GM18870 (cell line): ENCODE measurements at regions not wholly inside any gene's neighbourhood (a gene's known extent, or its start where the extent isn't known, plus 50 kb on each side); places are given as distances from the start of the nearest gene placed in this dataset.
"Not testable (repeated sequence)": the region's sequence is repeated elsewhere in the genome, so short reads cannot be mapped to it uniquely, and the experiment has no call there.

ENCODE experiments used
- ATAC-seq: cut with Tn5 transposase; IDR thresholded peaks from one replicate; pipeline ENCODE4 v1.9.1; 2021; ENCODE audit warnings: moderate library complexity; ENCODE audit not compliant: unreplicated experiment

DNA sequence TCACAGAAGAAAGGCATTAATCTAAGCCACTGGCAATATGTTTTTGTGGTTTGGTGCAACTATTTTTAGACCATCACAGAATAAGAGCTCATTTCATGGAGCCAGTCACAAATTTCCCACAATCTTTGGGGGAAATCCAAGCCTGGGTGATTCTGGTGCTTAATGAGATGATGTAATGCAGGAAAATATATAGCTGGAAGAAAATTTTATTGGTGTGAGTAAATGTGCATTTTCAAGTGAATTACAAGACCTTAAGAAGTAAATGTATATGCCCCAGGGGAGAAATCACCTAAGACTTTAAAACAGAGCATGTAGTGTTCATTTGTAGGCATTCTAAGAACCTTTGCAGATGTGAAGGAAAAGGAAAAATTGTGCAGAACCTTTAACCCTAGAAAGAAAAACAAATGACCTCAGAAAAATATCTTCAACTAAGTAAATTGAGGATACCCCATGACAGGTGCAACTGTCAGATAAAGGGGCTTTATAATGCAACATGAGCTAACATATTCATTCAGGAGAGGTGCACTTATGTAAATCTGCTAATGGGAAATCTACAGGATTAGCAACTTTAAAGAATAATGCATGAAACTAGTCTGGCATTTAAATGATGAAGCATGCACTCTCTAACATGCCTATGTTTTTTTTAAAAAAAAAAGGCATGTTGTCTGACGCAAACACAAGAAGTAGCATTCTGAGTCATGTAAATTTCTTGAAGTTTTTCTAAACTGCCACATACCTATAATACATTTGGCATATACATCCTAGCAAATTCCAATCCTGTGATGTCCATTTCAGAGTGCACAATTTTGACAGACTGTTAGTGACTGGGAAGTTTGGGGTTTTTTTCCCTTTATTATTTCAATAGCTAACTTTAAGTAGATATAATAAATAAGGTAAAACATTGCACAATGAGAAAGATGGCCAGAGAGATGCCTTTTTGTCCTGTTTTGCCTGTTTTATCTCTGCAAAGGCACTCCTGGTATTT, 105.1 kb downstream of the MEX3B start:
- ATAC-seq: no peak

DNA sequence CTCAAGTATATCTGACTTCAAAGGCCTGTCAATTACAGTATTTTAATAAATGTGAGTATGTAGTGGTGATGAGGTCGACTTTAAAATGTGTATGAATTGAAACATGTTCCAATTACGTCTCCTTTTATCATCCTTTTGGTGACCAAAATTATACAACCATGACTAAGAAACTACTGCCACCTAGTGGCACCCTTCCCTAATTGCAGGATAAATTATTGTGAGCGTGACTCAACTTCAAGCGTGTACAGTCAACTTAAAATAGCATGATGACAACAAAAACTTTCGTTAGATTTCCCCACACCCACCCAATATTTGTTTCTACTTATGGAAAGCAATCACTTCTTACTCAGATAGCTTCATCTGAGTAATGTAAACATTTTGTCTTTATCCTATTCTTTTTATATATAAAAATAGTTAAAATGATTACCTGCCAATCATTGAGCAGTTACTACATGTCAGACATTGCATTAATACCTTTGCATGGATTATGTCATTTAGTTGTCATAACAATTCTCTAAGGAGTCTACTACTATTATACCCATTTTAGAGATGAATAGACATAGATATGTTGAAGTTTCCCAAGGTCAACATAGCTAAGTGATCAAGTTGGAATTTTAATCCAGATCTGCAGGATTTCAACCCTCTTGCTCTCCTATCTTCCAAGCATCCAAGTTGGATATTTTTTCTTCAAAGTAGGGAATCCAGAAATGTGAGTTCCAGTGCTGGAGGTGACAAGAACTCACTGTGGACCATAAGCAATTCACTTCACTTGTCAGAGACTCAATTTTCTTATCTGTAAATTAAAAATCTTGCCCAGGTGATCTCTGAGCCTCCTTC, 106.0 kb downstream of the MEX3B start:
- no peak for ATAC-seq

DNA sequence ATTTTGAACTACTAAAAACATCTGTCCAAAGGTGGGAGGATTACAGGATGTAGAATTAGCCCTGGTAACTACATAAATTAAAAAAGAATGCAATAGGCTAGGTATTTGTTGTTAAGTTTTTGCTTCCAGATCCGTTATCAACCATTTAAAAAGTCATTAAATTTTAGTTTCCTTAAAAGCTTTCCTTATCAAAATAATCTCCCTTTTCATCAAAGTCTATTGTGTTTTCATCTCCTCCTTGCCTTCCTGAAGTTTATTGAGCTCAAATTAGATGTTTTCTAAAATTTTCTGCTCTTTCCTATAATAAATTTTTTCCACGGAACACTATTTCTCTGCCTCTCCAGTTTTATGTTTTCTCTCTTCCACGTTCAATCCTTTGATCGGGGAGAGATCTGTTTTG, 108.6 kb downstream of the MEX3B start:
- ATAC-seq: no peak

DNA sequence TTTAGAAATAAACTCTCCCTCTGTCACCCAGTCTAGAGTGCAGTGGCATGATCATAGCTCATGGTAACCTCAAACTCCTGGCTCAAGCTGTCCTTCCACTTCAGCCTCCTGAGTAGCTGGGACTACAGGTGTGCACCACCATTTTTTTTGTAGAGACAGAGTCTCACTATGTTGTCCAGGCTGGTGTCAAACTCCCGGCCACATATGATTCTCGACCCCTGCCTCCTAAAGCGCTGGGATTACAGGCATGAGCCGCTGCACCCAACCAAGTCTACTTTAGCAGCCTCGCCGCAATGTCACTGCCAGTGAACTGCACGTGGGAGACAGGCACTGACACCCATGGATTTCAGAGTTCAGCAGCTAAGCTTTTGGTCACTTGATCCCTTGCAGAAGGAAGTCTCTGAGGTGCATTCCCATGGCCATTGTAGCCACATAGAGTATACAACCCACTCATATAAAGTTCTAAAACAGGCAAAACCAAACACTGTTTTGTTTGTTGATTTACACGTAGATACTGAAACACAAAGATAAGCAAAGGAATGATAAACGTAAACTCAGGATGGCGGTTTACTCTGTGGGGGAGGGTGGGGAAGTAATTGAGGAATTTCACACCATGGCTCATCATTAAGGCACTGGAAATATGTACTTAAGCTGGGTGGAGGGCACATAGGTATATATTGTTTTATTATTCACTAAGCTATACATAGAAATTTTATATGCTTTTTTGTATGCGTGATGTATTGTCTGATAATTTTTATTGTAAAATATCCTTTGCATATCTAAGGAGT, 115.0 kb downstream of the MEX3B start:
- ATAC-seq: no peak

DNA sequence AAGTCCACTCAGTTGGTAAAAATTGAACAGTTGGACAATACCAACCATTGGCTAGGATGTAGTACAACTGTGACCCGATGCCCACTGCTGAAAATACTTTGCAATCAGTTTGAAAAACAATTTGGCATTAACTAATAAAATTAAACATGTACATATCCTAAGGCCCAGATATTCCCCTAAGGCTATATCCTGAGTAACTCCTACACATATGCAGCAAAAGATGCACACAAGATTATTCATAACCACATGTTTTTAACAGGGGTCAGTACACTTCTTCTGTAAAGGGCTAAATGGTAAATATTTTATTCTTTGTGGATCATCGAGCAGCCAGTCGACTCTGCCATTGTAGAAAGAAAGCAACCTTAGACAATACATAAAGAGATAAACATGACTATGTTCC, 116.3 kb downstream of the MEX3B start:
- ATAC-seq: no peak

DNA sequence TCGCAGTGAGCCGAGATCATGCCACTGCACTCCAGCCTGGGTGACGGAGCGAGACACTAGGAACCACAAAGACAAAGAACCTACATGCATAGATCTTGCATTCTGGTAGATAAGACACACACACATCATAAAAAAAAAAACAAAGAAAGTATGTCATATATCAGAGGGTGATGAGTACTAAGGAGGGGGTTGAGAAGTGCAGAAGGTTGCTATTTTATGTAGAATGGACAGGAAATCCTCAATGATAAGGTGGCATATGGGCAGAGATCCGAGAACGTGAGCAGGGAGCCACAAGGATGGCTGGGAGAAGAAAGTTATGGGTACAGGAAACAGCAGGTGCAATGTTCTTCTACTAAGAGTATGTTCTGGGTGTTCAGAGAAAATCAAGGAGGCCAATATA, 118.8 kb downstream of the MEX3B start:
- ATAC-seq: no peak

DNA sequence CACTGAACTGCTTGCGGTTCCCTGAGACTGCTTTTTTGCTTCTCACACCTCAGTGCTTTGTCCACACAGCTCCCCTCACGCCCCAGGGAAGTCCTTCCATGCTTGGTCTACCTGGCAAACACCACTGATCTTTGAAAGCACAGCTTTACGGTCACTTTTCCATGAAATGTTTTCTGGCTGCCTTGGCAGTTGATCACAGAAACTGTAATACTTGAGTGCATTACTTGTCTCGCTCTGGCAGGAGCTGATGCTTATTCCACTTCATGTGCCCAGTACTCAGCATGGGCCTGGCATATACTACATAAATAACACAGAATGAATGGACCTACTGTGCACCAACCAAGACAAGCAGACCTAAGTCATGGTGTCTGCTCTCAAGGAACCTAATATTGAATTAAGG, 121.1 kb downstream of the MEX3B start:
- no peak for ATAC-seq

DNA sequence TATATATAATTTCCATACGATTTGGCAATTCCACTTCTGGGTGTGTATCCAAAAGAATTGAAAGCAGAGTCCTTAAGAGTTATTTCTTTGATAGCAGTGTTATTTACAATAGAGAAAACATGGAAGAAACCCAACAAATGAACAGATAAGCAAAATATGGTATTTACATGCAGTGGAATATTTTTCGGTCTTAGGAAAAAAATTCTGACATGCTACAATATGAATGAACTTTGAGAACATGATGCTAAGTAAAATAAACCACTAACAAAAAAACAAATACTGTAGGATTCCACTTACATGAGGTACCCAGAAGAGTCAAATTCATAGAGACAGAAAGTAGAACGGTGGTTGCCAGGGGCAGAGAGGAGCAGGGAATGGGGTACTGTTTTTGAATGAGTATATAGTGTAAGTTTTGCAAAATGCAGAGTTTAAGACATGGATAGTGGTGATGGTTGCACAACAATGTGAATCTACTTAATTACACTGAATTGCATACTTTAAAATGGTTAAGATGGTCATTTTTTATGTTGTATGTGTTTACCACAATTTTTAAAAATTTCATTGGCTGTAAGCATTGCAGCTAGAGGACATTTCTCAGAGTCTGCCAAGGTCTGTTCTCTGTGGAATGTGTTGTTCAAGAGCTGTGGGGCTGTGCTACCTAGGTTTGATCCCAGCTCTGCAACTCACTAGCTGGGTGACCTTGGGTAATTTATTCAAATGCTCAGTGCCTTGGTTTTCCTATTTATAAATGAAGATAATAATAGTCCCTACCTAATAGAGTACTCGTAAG, 122.1 kb downstream of the MEX3B start:
- ATAC-seq: no peak

DNA sequence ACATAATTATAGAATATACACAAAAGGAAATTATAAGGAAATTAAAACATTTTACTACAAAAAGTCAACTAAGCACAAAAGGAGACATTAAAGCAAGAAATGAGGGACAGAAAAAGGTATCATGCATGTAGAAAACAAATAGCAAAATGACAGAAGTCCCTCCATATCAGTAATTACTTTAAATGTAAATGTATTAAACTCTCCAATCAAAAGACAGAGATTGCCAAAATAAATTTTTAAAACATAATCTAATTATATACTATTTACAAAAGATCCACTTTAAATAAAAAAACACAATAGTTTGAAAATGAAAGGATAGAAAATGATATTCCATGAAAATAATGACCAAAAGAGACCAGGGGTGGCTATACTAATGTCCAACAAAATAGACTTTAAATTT, 123.7 kb downstream of the MEX3B start:
- ATAC-seq: no peak

DNA sequence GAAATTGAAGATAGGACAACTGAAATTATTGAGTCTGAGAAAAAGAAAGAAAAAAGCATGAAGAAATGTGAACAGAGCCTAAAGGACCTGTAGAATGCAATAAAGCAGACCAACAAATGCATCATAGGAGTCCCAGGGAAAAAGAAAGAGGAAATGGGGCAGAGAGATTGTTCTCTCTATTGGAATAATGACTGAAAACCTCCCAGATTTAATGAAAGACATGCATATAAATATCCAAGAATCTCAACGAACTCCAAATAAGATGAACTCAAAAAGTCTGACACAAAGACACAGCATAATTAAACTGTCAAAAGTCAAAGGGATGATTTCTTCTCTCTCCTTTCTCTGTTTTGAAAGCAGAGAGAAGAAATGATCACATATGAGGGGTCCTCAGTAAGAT, 124.7 kb downstream of the MEX3B start:
- ATAC-seq: no peak

DNA sequence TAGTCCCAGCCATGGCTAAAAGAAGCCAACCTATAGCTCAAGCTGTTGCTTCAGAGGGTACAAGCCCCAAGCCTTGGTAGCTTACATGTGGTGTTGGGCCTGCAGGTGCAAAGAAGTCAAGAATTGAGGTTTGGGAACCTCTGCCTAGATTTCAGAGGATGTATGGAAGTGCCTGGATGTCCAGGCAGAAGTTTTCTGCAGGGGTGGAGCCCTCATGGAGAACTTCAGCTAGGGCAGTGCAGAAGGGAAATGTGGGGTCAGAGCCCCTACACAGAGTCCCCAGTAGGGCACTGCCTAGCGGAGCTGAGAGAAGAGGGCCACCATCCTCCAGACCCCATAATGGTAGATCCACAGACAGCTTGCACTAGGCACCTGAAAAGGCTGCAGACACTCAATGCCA, 127.1 kb downstream of the MEX3B start:
- ATAC-seq: not testable (repeated sequence)

DNA sequence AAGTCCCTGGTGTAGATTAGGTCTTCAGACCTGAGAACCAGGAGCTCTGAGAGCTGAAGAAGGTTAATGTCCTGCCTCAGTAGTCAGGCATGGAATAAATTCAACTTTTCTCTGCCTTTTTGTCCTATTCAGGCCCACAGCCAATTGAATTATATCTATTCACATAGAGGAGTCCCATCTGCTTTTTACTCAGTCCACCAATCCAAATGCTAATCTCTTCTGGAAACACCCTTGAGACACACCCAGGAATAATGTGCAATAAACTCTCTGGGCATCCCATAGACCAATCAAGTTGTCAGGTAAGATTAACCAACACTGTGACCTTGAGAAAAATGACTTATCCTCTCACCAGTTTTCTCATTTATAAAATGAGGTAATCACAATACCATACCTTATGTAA, 129.4 kb downstream of the MEX3B start:
- ATAC-seq: no peak

DNA sequence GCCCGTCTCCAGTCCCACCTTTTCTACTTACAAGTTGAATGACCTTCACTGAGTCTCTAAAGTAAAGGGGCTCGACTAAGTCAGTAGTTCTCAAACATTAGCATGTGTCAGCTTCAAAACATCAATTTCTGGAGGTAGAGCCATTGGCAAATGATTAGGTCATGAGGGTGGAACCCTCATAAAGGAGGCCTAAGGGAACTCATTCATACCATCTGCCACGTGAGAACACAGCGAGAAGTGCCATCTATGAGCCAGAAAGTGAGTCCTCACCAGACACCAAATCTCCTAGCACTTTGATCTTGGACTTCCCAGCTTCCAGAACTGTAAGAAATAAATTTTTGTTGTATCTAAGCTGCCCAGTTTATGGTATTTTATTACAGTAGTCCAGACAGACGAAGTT, 129.8 kb downstream of the MEX3B start:
- ATAC-seq: no peak

DNA sequence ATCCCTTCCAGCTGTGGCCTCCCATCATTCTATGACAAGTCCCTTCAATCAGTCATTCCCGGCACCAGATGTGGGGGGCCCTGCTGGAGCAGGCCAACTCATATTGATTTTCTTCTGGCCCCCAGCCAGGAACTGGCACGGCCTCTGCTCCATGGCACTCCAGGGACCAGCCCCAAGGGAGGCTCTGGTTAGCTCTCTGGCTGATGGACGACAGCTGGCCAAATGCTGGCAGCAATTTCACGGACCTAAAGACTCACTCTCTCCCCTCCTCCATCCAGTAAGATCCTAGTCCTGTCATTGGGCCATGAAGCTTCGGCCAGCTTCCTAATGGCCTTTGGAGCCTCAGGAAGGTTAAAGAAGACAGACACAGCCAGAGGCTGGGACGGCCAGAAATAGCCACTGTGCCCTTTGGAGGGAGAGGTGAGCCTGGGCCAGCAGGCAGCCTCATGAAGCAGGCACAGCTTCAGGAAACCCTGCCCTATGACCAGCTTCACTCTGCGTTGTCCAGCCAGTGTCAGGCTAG, 131.0 kb downstream of the MEX3B start:
- ATAC-seq: no peak

DNA sequence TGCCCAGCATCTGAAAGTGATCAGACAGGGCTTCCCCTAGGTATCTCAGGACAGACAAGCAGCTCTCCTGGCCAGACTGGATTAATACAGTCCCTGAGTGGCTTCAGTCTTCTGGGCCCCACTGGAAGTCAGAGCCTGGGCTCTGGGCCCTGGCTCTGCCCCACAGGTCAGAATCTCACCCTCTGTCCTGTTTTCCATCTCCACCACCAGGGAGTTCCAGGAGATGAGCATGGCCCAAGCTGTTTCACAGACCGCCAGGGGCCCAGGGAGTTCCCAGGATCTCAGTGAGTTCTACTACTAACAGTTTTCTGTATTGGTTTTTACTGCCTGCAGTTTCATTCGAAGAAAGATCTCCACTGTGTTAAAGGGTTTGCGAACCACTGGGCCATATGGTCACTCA, 131.5 kb downstream of the MEX3B start:
- ATAC-seq: no peak

DNA sequence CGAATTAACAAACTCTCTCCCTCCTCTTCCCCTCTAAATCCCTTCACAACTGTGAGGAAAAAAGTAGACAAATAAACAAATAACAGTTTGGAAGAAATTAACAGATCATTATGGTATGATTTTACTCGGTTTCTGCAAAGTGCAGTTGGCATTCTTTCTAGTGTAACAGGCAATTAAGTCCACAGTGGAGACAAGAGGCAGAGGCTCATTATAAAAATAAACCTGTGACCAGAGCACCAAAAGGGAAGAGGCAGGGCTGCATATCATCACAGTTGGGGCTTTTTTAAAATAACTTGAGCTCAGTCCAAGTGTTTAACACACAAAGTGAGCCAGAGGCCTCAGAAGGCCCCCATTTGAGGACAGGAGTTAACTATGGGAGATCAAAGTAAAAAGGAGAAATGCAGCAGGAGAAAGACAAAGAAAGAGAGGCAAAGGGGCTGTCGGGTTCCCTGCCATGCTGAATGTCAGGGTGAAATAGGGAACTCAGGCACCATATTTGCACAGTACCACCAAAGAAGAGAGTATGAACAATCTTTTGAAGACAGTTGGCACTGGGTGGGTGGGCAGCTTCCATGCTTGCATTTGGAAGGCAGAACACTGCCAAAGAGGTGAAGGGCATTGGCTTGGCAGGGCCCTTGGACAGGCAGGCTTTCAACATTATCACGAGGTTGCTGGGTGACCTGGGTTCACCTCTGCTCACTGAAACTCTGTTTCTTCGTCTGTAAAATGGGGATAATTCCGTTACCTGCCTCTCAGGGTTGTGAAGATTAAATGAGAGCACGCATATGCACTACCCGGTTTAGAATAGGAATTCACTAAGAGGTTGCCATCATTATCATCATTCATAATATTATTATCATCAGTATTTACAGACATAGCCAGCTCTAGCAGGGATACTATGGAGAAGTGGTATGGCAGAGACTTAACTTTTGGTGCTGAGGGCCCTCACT, 134.5 kb downstream of the MEX3B start:
- no peak for ATAC-seq

DNA sequence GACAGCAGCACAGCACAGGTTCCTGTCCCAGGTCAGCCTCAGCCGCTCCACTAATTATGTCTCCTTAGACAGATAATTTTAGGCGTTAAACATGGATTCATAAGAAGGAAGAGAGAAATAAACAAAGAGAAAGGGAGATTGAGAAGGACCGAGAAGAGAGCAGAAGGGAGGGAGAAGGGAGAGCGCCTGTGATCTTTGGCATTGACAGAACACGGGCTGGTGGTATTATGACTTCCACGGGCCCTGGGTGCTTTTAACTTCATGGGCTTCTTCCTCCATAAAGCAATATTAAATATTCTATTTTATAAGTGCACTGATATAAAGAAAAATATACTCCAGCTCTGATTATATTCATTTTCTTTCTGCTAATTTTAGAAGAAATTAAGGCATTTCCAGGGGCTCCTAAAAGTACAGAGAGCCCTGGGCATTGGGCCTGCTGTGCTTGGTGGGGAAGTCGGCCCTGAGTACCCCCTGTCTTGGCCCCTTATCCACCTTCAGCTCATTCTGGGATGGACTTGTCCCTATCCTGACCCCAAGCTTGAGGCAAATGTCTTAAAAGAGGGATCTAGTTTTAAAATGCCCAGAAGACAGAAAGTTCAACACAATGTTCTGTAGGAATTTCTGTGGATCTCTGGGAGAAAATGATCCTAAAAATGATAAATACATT, 135.3 kb downstream of the MEX3B start:
- no peak for ATAC-seq

DNA sequence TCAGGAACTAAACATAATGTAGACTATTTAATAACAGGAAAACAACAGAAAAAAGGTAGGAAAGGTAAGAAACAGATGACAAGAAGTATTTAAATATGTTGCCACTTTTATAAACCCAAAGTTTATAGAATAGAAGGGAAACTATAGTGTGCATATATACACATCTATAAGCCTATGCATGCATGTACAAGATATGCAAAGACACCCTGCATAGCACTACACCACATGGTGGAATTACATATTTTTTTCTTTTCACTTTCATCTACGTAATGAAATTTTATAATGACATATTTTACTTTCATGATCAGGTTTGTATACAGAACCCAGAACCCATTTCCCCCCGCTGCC, 136.8 kb downstream of the MEX3B start:
- ATAC-seq: no peak

DNA sequence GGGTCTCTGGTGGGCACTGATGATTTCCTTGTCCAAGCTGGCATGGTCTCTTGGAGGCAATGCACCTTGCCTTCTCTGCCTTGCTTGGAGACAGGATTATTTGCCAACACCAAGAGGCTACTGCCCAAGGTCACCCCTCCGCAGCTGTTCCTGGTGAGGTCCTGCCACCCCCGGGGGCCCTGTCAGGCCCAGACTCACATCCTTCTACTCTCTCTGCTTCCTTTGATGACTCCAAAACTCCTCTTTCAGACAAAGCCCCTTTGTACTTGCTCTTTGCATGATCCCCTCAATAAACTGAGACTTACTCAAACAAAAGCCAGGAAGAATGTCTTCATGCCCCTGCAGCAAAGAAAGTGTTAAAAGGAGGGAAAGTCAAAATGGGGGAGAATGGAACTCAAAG, 137.7 kb downstream of the MEX3B start:
- no peak for ATAC-seq
